ENCODE measurements at regions not wholly inside any gene's neighbourhood (a gene's known extent, or its start where the extent isn't known, plus 50 kb on each side); places are given as distances from the start of the nearest gene placed in this dataset.

- WGBS, 2 donors = 62 to 63% methylated on average over 3 of the region's 3 CpGs
- Histone ChIP-seq H3K4me3 (no peak overlapping the region), H3K27me3 (no peaks in the 10 kb centered on the region), H3K4me1 (no peaks in the 10 kb centered on the region), H3K27ac (no peak overlapping the region), H3K9me3 (no peaks in the 10 kb centered on the region), H3K36me3 (ENCODE audit: low read depth, missing control alignments) (no peaks in the 10 kb centered on the region)
- intact Hi-C loops (cut with DNase I; ENCODE audit: low total_unique reads) = no loop called here
- no peak for DNase-seq
- TF ChIP-seq POLR2A (IDR thresholded peaks at IDR 0.05) (no peak), CTCF (IDR thresholded peaks at IDR 0.05) (no peak)
Measured at GRCh38 chr11:82586581-82586980, 147.1 kb downstream of the FAM181B start.

- WGBS, 2 donors = 87 to 92% methylated on average over 4 to 5 of the region's 5 CpGs
- H3K27me3 ChIP-seq = no peaks in the 10 kb centered on the region
- no peaks in the 10 kb centered on the region for H3K9me3 ChIP-seq
- H3K27ac ChIP-seq = no peak overlapping the region
- no peaks in the 10 kb centered on the region for H3K36me3 ChIP-seq (ENCODE audit: low read depth, missing control alignments)
- DNase-seq = no peak
- no peak overlapping the region for H3K4me3 ChIP-seq
- intact Hi-C loops (cut with DNase I; ENCODE audit: low total_unique reads) = no loop called here
- TF ChIP-seq POLR2A (IDR thresholded peaks at IDR 0.05) = no peak
- TF ChIP-seq CTCF (IDR thresholded peaks at IDR 0.05) = no peak
- no peaks in the 10 kb centered on the region for H3K4me1 ChIP-seq
Measured at GRCh38 chr11:82577246-82577645, 156.4 kb downstream of the FAM181B start.

- no peaks in the 10 kb centered on the region for H3K36me3 ChIP-seq (ENCODE audit: low read depth, missing control alignments)
- no peak overlapping the region for H3K27ac ChIP-seq
- DNase-seq = no peak
- no peaks in the 10 kb centered on the region for H3K27me3 ChIP-seq
- H3K9me3 ChIP-seq = no peaks in the 10 kb centered on the region
- 63 to 65% methylated on average over 5 of the region's 5 CpGs for WGBS, 2 donors
- TF ChIP-seq POLR2A (IDR thresholded peaks at IDR 0.05) (no peak), CTCF (IDR thresholded peaks at IDR 0.05) (no peak)
- intact Hi-C loops (cut with DNase I; ENCODE audit: low total_unique reads) = no loop called here
- no peak overlapping the region for H3K4me3 ChIP-seq
- no peaks in the 10 kb centered on the region for H3K4me1 ChIP-seq
Measured at GRCh38 chr11:82560836-82561235, 172.8 kb downstream of the FAM181B start.

- H3K4me1 ChIP-seq = no peaks in the 10 kb centered on the region
- no peaks in the 10 kb centered on the region for H3K9me3 ChIP-seq
- no peak overlapping the region for H3K27ac ChIP-seq
- H3K36me3 ChIP-seq (ENCODE audit: low read depth, missing control alignments) = no peaks in the 10 kb centered on the region
- TF ChIP-seq POLR2A (IDR thresholded peaks at IDR 0.05) (no peak), CTCF (IDR thresholded peaks at IDR 0.05) (no peak)
- intact Hi-C loops (cut with DNase I; ENCODE audit: low total_unique reads) = no loop called here
- WGBS, 2 donors = 81 to 88% methylated on average over 2 of the region's 2 CpGs
- H3K27me3 ChIP-seq = no peaks in the 10 kb centered on the region
- H3K4me3 ChIP-seq = no peak overlapping the region
- no peak for DNase-seq
Measured at GRCh38 chr11:82559609-82560008, 174.1 kb downstream of the FAM181B start.

GRCh38 chr11:82557274-82557673, 176.4 kb downstream of the FAM181B start:
- Histone ChIP-seq H3K36me3 (ENCODE audit: low read depth, missing control alignments) (no peaks in the 10 kb centered on the region), H3K4me1 (no peaks in the 10 kb centered on the region), H3K4me3 (no peak overlapping the region), H3K27ac (no peak overlapping the region), H3K27me3 (no peaks in the 10 kb centered on the region), H3K9me3 (no peaks in the 10 kb centered on the region)
- DNase-seq = peak; percentile 18
- 62 to 81% methylated on average over 4 of the region's 4 CpGs for WGBS, 2 donors
- TF ChIP-seq POLR2A (IDR thresholded peaks at IDR 0.05) (no peak), CTCF (IDR thresholded peaks at IDR 0.05) (no peak)
- intact Hi-C loops (cut with DNase I; ENCODE audit: low total_unique reads) = no loop called here
